H9 (cell line): ENCODE measurements at regions not wholly inside any gene's neighbourhood (a gene's known extent, or its start where the extent isn't known, plus 50 kb on each side); places are given as distances from the start of the nearest gene placed in this dataset.

ENCODE experiments used
- DNase-seq: peaks from one replicate; pipeline ENCODE4 v3.0.0-alpha.2; 2017
- H2AFZ ChIP-seq: one replicate; pipeline ENCODE4 v1.6.1; 2013; ENCODE audit warnings: mild to moderate bottlenecking, low read length, control low read depth, moderate library complexity
- H2AK5ac ChIP-seq: 2 replicates; pipeline ENCODE4 v1.6.1; 2013; ENCODE audit warnings: low read length, control low read depth, mixed read lengths; ENCODE audit not compliant: insufficient read length
- H2BK120ac ChIP-seq: one replicate; pipeline ENCODE4 v1.6.1; 2013; ENCODE audit warnings: low read depth, mild to moderate bottlenecking, low read length, control low read depth, inconsistent platforms; ENCODE audit not compliant: poor library complexity, severe bottlenecking
- H2BK12ac ChIP-seq: 2 replicates; pipeline ENCODE4 v1.6.1; 2013; ENCODE audit warnings: low read length, control low read depth, mixed read lengths, low read depth; ENCODE audit not compliant: insufficient read length
- H2BK15ac ChIP-seq: 2 replicates; pipeline ENCODE4 v1.6.1; 2013; ENCODE audit warnings: low read depth, low read length, control low read depth
- H2BK20ac ChIP-seq: one replicate; pipeline ENCODE4 v1.6.1; 2013; ENCODE audit warnings: low read depth, mild to moderate bottlenecking, low read length, control low read depth, inconsistent platforms; ENCODE audit not compliant: poor library complexity, severe bottlenecking
- H2BK5ac ChIP-seq: 2 replicates; pipeline ENCODE4 v1.6.1; 2013; ENCODE audit warnings: low read length, control low read depth, mixed read lengths; ENCODE audit not compliant: insufficient read length
- H3K14ac ChIP-seq: 2 replicates; pipeline ENCODE4 v1.6.1; 2013; ENCODE audit warnings: low read length, control low read depth; ENCODE audit not compliant: insufficient read depth
- H3K18ac ChIP-seq: 2 replicates; pipeline ENCODE4 v1.6.1; 2013; ENCODE audit warnings: low read depth, mild to moderate bottlenecking, mixed read lengths, low read length, control low read depth; ENCODE audit not compliant: insufficient read length
- H3K23ac ChIP-seq: 2 replicates; pipeline ENCODE4 v1.6.1; 2013; ENCODE audit warnings: low read length, control low read depth, mixed read lengths, low read depth; ENCODE audit not compliant: insufficient read length
- H3K23me2 ChIP-seq: 2 replicates; pipeline ENCODE4 v1.6.1; 2013; ENCODE audit warnings: low read depth, mild to moderate bottlenecking, mixed read lengths, low read length, control low read depth; ENCODE audit not compliant: insufficient read length, poor library complexity, severe bottlenecking
- H3K27ac ChIP-seq: 2 replicates; pipeline ENCODE4 v1.5.1; 2013; ENCODE audit warnings: low read length, control low read depth, mixed read lengths, low read depth; ENCODE audit not compliant: insufficient read length
- H3K27me3 ChIP-seq: 2 replicates; pipeline ENCODE4 v1.6.1; 2013; ENCODE audit warnings: low read length, control low read depth, inconsistent platforms; ENCODE audit not compliant: insufficient read depth
- H3K4ac ChIP-seq: 2 replicates; pipeline ENCODE4 v1.6.1; 2013; ENCODE audit warnings: low read depth, mild to moderate bottlenecking, control low read depth, inconsistent platforms, low read length, moderate library complexity
- H3K4me1 ChIP-seq: 2 replicates; pipeline ENCODE4 v1.6.1; 2013; ENCODE audit warnings: low read length, control low read depth, inconsistent platforms; ENCODE audit not compliant: insufficient read depth
- H3K4me2 ChIP-seq: 2 replicates; pipeline ENCODE4 v1.6.1; 2013; ENCODE audit warnings: low read length, control low read depth, mixed read lengths; ENCODE audit not compliant: insufficient read length, insufficient read depth
- H3K56ac ChIP-seq: 2 replicates; pipeline ENCODE4 v1.6.1; 2013; ENCODE audit warnings: low read depth, mild to moderate bottlenecking, mixed read lengths, low read length, control low read depth; ENCODE audit not compliant: insufficient read length
- H3K79me1 ChIP-seq: 2 replicates; pipeline ENCODE4 v1.6.1; 2013; ENCODE audit warnings: low read depth, mild to moderate bottlenecking, moderate library complexity, low read length, control low read depth, inconsistent platforms; ENCODE audit not compliant: insufficient read depth, poor library complexity, severe bottlenecking
- H3K79me2 ChIP-seq: 2 replicates; pipeline ENCODE4 v1.6.1; 2013; ENCODE audit warnings: low read length, control low read depth, inconsistent platforms; ENCODE audit not compliant: insufficient read depth
- H3K9ac ChIP-seq: 2 replicates; pipeline ENCODE4 v1.6.1; 2013; ENCODE audit warnings: low read length, control low read depth, mixed read lengths; ENCODE audit not compliant: insufficient read length; ENCODE audit errors: extremely low read depth
- H3K9me3 ChIP-seq: one replicate; pipeline ENCODE4 v1.6.1; 2013; ENCODE audit warnings: low read depth, low read length, inconsistent platforms; ENCODE audit not compliant: control insufficient read depth
- H3T11ph ChIP-seq: one replicate; pipeline ENCODE4 v1.6.1; 2013; ENCODE audit warnings: mild to moderate bottlenecking, low read length, control low read depth, inconsistent platforms
- H4K20me1 ChIP-seq: one replicate; pipeline ENCODE4 v1.6.1; 2013; ENCODE audit not compliant: control insufficient read depth, insufficient read length, insufficient read depth
- H4K5ac ChIP-seq: 2 replicates; pipeline ENCODE4 v1.6.1; 2013; ENCODE audit warnings: low read depth, mild to moderate bottlenecking, mixed read lengths, low read length, control low read depth; ENCODE audit not compliant: insufficient read length
- H4K8ac ChIP-seq: replicated peaks from 2 replicates; pipeline ENCODE4 v1.6.1; 2013; ENCODE audit warnings: low read length, control low read depth, mixed read lengths, low read depth; ENCODE audit not compliant: insufficient read length
- H4K91ac ChIP-seq: 2 replicates; pipeline ENCODE4 v1.6.1; 2013; ENCODE audit warnings: low read depth, mild to moderate bottlenecking, moderate library complexity, mixed read lengths, low read length, control low read depth; ENCODE audit not compliant: insufficient read length
- H3K27ac Mint-ChIP-seq, 3 experiments: 2 replicates in 2 of 3; 3 replicates in 1 of 3; pipeline ENCODE4 v1.8.0; 2020 to 2021; ENCODE audit warnings: mixed read lengths in 3 of 3, mild to moderate bottlenecking in 1 of 3, moderate library complexity in 1 of 3
- H3K27me3 Mint-ChIP-seq: 2 replicates; pipeline ENCODE4 v1.8.0; 2021; ENCODE audit warnings: low read depth, mild to moderate bottlenecking, moderate library complexity, mixed read lengths
- H3K36me3 Mint-ChIP-seq, 3 experiments: 2 replicates in 2 of 3; 3 replicates in 1 of 3; pipeline ENCODE4 v1.8.0; 2020 to 2021; ENCODE audit warnings: low read depth in 3 of 3, mixed read lengths in 3 of 3; ENCODE audit not compliant: insufficient read depth in 1 of 3
- H3K4me1 Mint-ChIP-seq, 2 experiments: 2 replicates each; pipeline ENCODE4 v1.8.0; 2020; ENCODE audit warnings: mixed read lengths in 2 of 2
- H3K4me3 Mint-ChIP-seq, 2 experiments: 2 replicates in 1 of 2; 3 replicates in 1 of 2; pipeline ENCODE4 v1.8.0; 2020 to 2021; ENCODE audit warnings: mild to moderate bottlenecking in 2 of 2, mixed read lengths in 2 of 2, moderate library complexity in 1 of 2
- H3K9me3 Mint-ChIP-seq, 2 experiments: 2 replicates in 1 of 2; 3 replicates in 1 of 2; pipeline ENCODE4 v1.8.0; 2020; ENCODE audit warnings: mild to moderate bottlenecking in 2 of 2, mixed read lengths in 2 of 2, moderate library complexity in 1 of 2
- CTCF ChIP-seq: fragments of 200-600 bp; sonication (generic); conservative IDR thresholded peaks from 3 replicates; pipeline ENCODE4 v1.8.0; 2021; ENCODE audit warnings: antibody characterized with exemption, mild to moderate bottlenecking
- whole genome bisulfite sequencing: extraction: QIAGEN DNeasy Blood & Tissue Kit; methylation state at CpG from one replicate; pipeline ENCODE4 v1.1.7; 2013; ENCODE audit warnings: missing lambda C conversion rate, low lambda C conversion rate, mixed read lengths; ENCODE audit not compliant: insufficient read length; ENCODE audit errors: extremely low coverage; 5-methylcytosine and 5-hydroxymethylcytosine counted together

- H4K91ac ChIP-seq = no peak overlapping the region
- no peaks in the 10 kb centered on the region; a peak in 1 of 7 replicates for H3K36me3 Mint-ChIP-seq
- no peak overlapping the region for H3K27ac ChIP-seq
- no peaks in the 10 kb centered on the region for H4K20me1 ChIP-seq
- no peaks in the 10 kb centered on the region for H3K79me2 ChIP-seq
- H3K4ac ChIP-seq = no peak overlapping the region
- DNase-seq = no peak
- H3T11ph ChIP-seq = no peak overlapping the region
- no peak overlapping the region for H3K14ac ChIP-seq
- peaks cover 1% of the 10 kb centered on the region; the same call in 1 of the 2 replicates for H3K27me3 Mint-ChIP-seq
- TF ChIP-seq CTCF = no peak
- no peak overlapping the region for H2AFZ ChIP-seq
- no peaks in the 10 kb centered on the region for H3K23me2 ChIP-seq
- H3K23ac ChIP-seq = no peak overlapping the region
- H3K27me3 ChIP-seq = no peaks in the 10 kb centered on the region
- no peak overlapping the region for H2BK20ac ChIP-seq
- H3K27ac Mint-ChIP-seq = no peak overlapping the region
- no peaks in the 10 kb centered on the region for H3K4me1 ChIP-seq
- H4K8ac ChIP-seq = no peak overlapping the region
- no CpG with 5 or more reads among the region's 28 CpGs for WGBS
- H2BK12ac ChIP-seq = no peak overlapping the region
- no peak overlapping the region for H3K56ac ChIP-seq
- no peaks in the 10 kb centered on the region for H3K79me1 ChIP-seq
- H3K4me1 Mint-ChIP-seq = peaks cover 0 to 3% of the 10 kb centered on the region in 2 experiments; a peak in 2 of 4 replicates
- H3K9me3 Mint-ChIP-seq = no peaks in the 10 kb centered on the region
- no peak overlapping the region for H2AK5ac ChIP-seq
- no peak overlapping the region for H3K4me3 Mint-ChIP-seq
- no peak overlapping the region for H2BK15ac ChIP-seq
- H4K5ac ChIP-seq = no peak overlapping the region
- H2BK5ac ChIP-seq = no peak overlapping the region
- no peak overlapping the region for H3K4me2 ChIP-seq
- no peak overlapping the region for H2BK120ac ChIP-seq
- no peak overlapping the region for H3K18ac ChIP-seq
- no peak overlapping the region for H3K9ac ChIP-seq
- no peaks in the 10 kb centered on the region for H3K9me3 ChIP-seq
Observed at GRCh38 chr10:129046065-129046681, 420.9 kb upstream of the MGMT start.
